Kidney tubule cell (primary cell): ENCODE measurements at regions not wholly inside any gene's neighbourhood (a gene's known extent, or its start where the extent isn't known, plus 50 kb on each side); places are given as distances from the start of the nearest gene placed in this dataset.
A peak's percentile ranks its signal among the peaks of the same experiment; 100 is the strongest.

Experiments
- DNase-seq: peaks from one replicate; pipeline ENCODE4 v3.0.0-alpha.2; 2018; ENCODE audit warnings: low spot score

GRCh38 chr14:62015945-62016344 is 253.7 kb downstream of the SNAPC1 start:
- peak; percentile 69 for DNase-seq

GRCh38 chr14:62017651-62018230 is 255.5 kb downstream of the SNAPC1 start:
- DNase-seq = peak; percentile 53

GRCh38 chr14:62018606-62019005 is 256.4 kb downstream of the SNAPC1 start:
- no peak for DNase-seq

GRCh38 chr14:62027958-62028357 is 265.7 kb downstream of the SNAPC1 start:
- no peak for DNase-seq

- no peak for DNase-seq
Measured at GRCh38 chr14:62029569-62029924, 267.3 kb downstream of the SNAPC1 start.

GRCh38 chr14:62030387-62030786 is 268.2 kb downstream of the SNAPC1 start:
- no peak for DNase-seq

GRCh38 chr14:62031504-62031903 is 269.3 kb downstream of the SNAPC1 start:
- DNase-seq = peak; percentile 55

- no peak for DNase-seq
Measured at GRCh38 chr14:62053188-62053587, 291.0 kb downstream of the SNAPC1 start.

GRCh38 chr14:62056789-62057188 is 294.6 kb downstream of the SNAPC1 start:
- DNase-seq = no peak

- DNase-seq = no peak
Measured at GRCh38 chr14:62062645-62063044, 300.4 kb downstream of the SNAPC1 start.

GRCh38 chr14:62064751-62065323 is 302.6 kb downstream of the SNAPC1 start:
- DNase-seq = no peak

- no peak for DNase-seq
Measured at GRCh38 chr14:62066304-62066703, 304.1 kb downstream of the SNAPC1 start.

GRCh38 chr14:62071039-62071438 is 308.8 kb downstream of the SNAPC1 start:
- no peak for DNase-seq

- no peak for DNase-seq
Measured at GRCh38 chr14:62076368-62076767, 314.1 kb downstream of the SNAPC1 start.

GRCh38 chr14:62076825-62077605 is 314.8 kb downstream of the SNAPC1 start:
- DNase-seq = no peak

GRCh38 chr14:62077676-62078261 is 315.5 kb downstream of the SNAPC1 start:
- DNase-seq = no peak

- DNase-seq = no peak
Measured at GRCh38 chr14:62079038-62079437, 316.8 kb downstream of the SNAPC1 start.

- DNase-seq = no peak
Measured at GRCh38 chr14:62081012-62081612, 318.9 kb downstream of the SNAPC1 start.

- no peak for DNase-seq
Measured at GRCh38 chr14:62081951-62082350, 319.7 kb downstream of the SNAPC1 start.

GRCh38 chr14:62082779-62083178 is 320.6 kb downstream of the SNAPC1 start:
- DNase-seq = no peak

- no peak for DNase-seq
Measured at GRCh38 chr14:62084020-62084419, 321.8 kb downstream of the SNAPC1 start.

- DNase-seq = no peak
Measured at GRCh38 chr14:62087191-62087590, 325.0 kb downstream of the SNAPC1 start.

- DNase-seq = peak; percentile 7
Measured at GRCh38 chr14:62093736-62094135, 331.5 kb downstream of the SNAPC1 start.
